Activated CD8-positive, alpha-beta T cell treated with anti-CD3 and anti-CD28 coated beads for 36 hours (primary cell): ENCODE measurements at regions not wholly inside any gene's neighbourhood (a gene's known extent, or its start where the extent isn't known, plus 50 kb on each side); places are given as distances from the start of the nearest gene placed in this dataset.

Experiments
- ATAC-seq: fragments of 200-7000 bp; cut with Tn5 transposase; one replicate; pipeline ENCODE4 v1.10.0; 2021; ENCODE audit warnings: mild to moderate bottlenecking, moderate library complexity
- CTCF ChIA-PET: fragments of 350-600 bp; sonication (Branson Sonifier 250); formaldehyde crosslinking; loops from one replicate; lab custom pipeline; 2021; ENCODE audit warnings: antibody characterized with exemption; lab: Charles Lee
- POLR2A ChIA-PET: fragments of 350-600 bp; sonication (Branson Sonifier 250); formaldehyde crosslinking; loops from one replicate; lab custom pipeline; 2021; ENCODE audit warnings: antibody characterized with exemption; lab: Charles Lee
- DNase-seq: peaks from one replicate; pipeline ENCODE4 v3.0.0-alpha.2; 2020
- H3K27ac Mint-ChIP-seq: one replicate; pipeline ENCODE4 v1.8.0; 2021; ENCODE audit warnings: mild to moderate bottlenecking, mixed read lengths
- H3K27me3 Mint-ChIP-seq: one replicate; pipeline ENCODE4 v1.8.0; 2021; ENCODE audit warnings: mixed read lengths
- H3K36me3 Mint-ChIP-seq: one replicate; pipeline ENCODE4 v1.8.0; 2021; ENCODE audit warnings: low read depth, mixed read lengths
- H3K4me1 Mint-ChIP-seq: one replicate; pipeline ENCODE4 v1.8.0; 2021; ENCODE audit warnings: low read depth, mixed read lengths
- H3K4me3 Mint-ChIP-seq: one replicate; pipeline ENCODE4 v1.8.0; 2021; ENCODE audit warnings: mild to moderate bottlenecking, moderate library complexity, mixed read lengths
- H3K9me3 Mint-ChIP-seq: one replicate; pipeline ENCODE4 v1.8.0; 2021; ENCODE audit warnings: mixed read lengths
- intact Hi-C: fragments of 100-400 bp; cut with micrococcal nuclease; formaldehyde crosslinking; loops from one replicate; pipeline ENCODE4 v1.10.0; 2022
- TF ChIP-seq, protein P1 (sequence below): fragments of 200-600 bp; IDR thresholded peaks from one replicate; pipeline ENCODE4 v1.8.0; 2022; ENCODE audit warnings: antibody characterized with exemption, mild to moderate bottlenecking

- no peak overlapping the region for H3K27ac Mint-ChIP-seq
- CTCF ChIA-PET = interaction anchor here (1.3 kb wide), 1 partner anchor 17 kb away, joined by 5 read pairs; no protein-coding TSS in a partner anchor
- H3K9me3 Mint-ChIP-seq = peaks cover 11% of the 10 kb centered on the region
- H3K4me1 Mint-ChIP-seq = no peaks in the 10 kb centered on the region
- peaks cover 2% of the 10 kb centered on the region for H3K27me3 Mint-ChIP-seq
- DNase-seq (peak; percentile 5), ATAC-seq (no peak)
- no peaks in the 10 kb centered on the region for H3K36me3 Mint-ChIP-seq
- H3K4me3 Mint-ChIP-seq = no peak overlapping the region
- TF ChIP-seq, protein P1, sequence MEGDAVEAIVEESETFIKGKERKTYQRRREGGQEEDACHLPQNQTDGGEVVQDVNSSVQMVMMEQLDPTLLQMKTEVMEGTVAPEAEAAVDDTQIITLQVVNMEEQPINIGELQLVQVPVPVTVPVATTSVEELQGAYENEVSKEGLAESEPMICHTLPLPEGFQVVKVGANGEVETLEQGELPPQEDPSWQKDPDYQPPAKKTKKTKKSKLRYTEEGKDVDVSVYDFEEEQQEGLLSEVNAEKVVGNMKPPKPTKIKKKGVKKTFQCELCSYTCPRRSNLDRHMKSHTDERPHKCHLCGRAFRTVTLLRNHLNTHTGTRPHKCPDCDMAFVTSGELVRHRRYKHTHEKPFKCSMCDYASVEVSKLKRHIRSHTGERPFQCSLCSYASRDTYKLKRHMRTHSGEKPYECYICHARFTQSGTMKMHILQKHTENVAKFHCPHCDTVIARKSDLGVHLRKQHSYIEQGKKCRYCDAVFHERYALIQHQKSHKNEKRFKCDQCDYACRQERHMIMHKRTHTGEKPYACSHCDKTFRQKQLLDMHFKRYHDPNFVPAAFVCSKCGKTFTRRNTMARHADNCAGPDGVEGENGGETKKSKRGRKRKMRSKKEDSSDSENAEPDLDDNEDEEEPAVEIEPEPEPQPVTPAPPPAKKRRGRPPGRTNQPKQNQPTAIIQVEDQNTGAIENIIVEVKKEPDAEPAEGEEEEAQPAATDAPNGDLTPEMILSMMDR = no peak
- intact Hi-C loops = no loop called here
- POLR2A ChIA-PET = no interaction called here
Measured at GRCh38 chr21:23986214-23986613, 1621.1 kb downstream of the MRPL39 start.

GRCh38 chr21:23982546-23982945, 1624.7 kb downstream of the MRPL39 start:
- peaks cover 11% of the 10 kb centered on the region for H3K9me3 Mint-ChIP-seq
- peaks cover 2% of the 10 kb centered on the region for H3K27me3 Mint-ChIP-seq
- TF ChIP-seq, protein P1 = no peak
- no peaks in the 10 kb centered on the region for H3K36me3 Mint-ChIP-seq
- no peak overlapping the region for H3K4me3 Mint-ChIP-seq
- intact Hi-C loops = no loop called here
- ChIA-PET POLR2A (no interaction called here), CTCF (no interaction called here)
- no peaks in the 10 kb centered on the region for H3K4me1 Mint-ChIP-seq
- no peak for ATAC-seq
- H3K27ac Mint-ChIP-seq = no peak overlapping the region
- DNase-seq = no peak

DNA sequence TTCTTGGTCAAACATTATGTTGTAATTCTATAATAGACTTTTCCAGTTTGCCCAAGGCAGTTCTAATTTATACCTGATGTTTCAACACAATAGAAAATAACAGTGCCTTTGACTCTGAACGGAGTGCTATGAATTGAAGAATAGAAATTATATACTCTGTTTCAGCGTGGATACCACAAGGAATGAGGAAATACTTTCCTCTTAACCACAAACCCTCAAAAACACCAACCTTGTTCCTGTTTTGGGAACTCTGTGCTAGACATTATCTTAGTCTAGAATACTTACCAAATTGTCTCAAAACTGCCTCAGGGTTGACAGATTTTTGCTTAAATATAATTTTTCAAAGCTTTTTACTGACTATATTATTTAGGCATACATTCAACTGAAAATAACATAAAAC, 1629.3 kb downstream of the MRPL39 start:
- H3K9me3 Mint-ChIP-seq = no peaks in the 10 kb centered on the region
- H3K27me3 Mint-ChIP-seq = peaks cover 2% of the 10 kb centered on the region
- intact Hi-C loops = no loop called here
- no peak overlapping the region for H3K4me3 Mint-ChIP-seq
- no peak overlapping the region for H3K27ac Mint-ChIP-seq
- TF ChIP-seq, protein P1 = no peak
- H3K4me1 Mint-ChIP-seq = peaks cover 2% of the 10 kb centered on the region
- POLR2A ChIA-PET = no interaction called here
- CTCF ChIA-PET = interaction anchor here (1.9 kb wide), 1 partner anchor 9 kb away, joined by 4 read pairs; no protein-coding TSS in a partner anchor
- H3K36me3 Mint-ChIP-seq = no peaks in the 10 kb centered on the region
- DNase-seq (no peak), ATAC-seq (no peak)

GRCh38 chr21:23968722-23969647, 1638.3 kb downstream of the MRPL39 start:
- Mint-ChIP-seq H3K9me3 (no peaks in the 10 kb centered on the region), H3K36me3 (no peaks in the 10 kb centered on the region), H3K27me3 (no peaks in the 10 kb centered on the region), H3K27ac (peak overlapping the region; percentile 29), H3K4me1 (peaks cover 14% of the 10 kb centered on the region), H3K4me3 (peak overlapping the region; percentile 20)
- ChIA-PET CTCF (interaction anchor here (0.5 to 4.1 kb wide), 33 partner anchors 9 to 1178 kb away, joined by 3 to 68 read pairs (median 3); no protein-coding TSS in a partner anchor), POLR2A (interaction anchor here (1.0 kb wide), 1 partner anchor 10 kb away, joined by 3 read pairs; no protein-coding TSS in a partner anchor)
- peak; percentile 88 for DNase-seq
- peak; percentile 96 for ATAC-seq
- TF ChIP-seq, protein P1 = peak; percentile 76
- intact Hi-C loops = loop anchor here (1.0 kb wide), 1 partner anchor 116 kb away; no protein-coding TSS in a partner anchor

DNA sequence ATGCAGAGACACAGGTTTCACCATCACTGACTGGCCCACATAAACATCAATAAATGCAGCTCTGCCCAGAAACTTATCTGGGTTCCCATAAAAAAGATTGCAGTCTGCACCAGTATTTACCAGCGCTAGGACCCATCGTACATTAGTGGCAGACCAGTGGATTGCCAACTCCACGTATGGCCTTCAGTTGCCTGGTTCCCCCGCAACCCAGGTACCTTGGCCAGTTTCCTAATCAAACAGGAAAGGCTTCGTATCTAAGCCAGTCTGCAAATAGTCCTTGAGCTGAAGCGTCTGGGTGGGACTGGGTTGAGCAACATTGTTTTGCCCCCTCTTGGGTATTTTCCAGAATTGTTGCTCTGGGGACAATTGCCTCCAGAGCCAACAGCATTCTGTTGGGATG, 1639.3 kb downstream of the MRPL39 start:
- Mint-ChIP-seq H3K9me3 (no peaks in the 10 kb centered on the region), H3K27ac (no peak overlapping the region), H3K4me1 (peaks cover 14% of the 10 kb centered on the region), H3K36me3 (no peaks in the 10 kb centered on the region), H3K27me3 (no peaks in the 10 kb centered on the region), H3K4me3 (no peak overlapping the region)
- intact Hi-C loops = loop anchor here (1.0 kb wide), 1 partner anchor 115 kb away; no protein-coding TSS in a partner anchor
- no peak for ATAC-seq
- TF ChIP-seq, protein P1 = no peak
- DNase-seq = no peak
- ChIA-PET POLR2A (interaction anchor here (1.0 kb wide), 1 partner anchor 9 kb away, joined by 3 read pairs; no protein-coding TSS in a partner anchor), CTCF (interaction anchor here (1.0 to 4.1 kb wide), 9 partner anchors 9 to 1177 kb away, joined by 3 to 68 read pairs (median 4); no protein-coding TSS in a partner anchor)
